Lower leg skin (tissue), 3 donors: ENCODE measurements at regions not wholly inside any gene's neighbourhood (a gene's known extent, or its start where the extent isn't known, plus 50 kb on each side); places are given as distances from the start of the nearest gene placed in this dataset.

Source experiments
- CTCF ChIP-seq, 3 donors: fragments of 450-650 bp; IDR thresholded peaks; one replicate each; pipeline ENCODE4 v1.5.1; 2016; ENCODE audit warnings: antibody characterized with exemption in 3 of 3, mild to moderate bottlenecking in 3 of 3, moderate library complexity in 2 of 3
- POLR2A ChIP-seq, 2 donors: fragments of 450-650 bp; IDR thresholded peaks; one replicate each; pipeline ENCODE4 v1.6.1; 2016 to 2017; ENCODE audit warnings: antibody characterized with exemption in 2 of 2, mild to moderate bottlenecking in 1 of 2, moderate library complexity in 1 of 2

GRCh38 chr4:62131049-62131448 is 930.9 kb downstream of the ADGRL3 start:
- TF ChIP-seq CTCF (IDR thresholded peaks at IDR 0.05): no peak
- TF ChIP-seq POLR2A (IDR thresholded peaks at IDR 0.05): no peak
